GM21723 (cell line): ENCODE measurements at regions not wholly inside any gene's neighbourhood (a gene's known extent, or its start where the extent isn't known, plus 50 kb on each side); places are given as distances from the start of the nearest gene placed in this dataset.
"Not testable (repeated sequence)": the region's sequence is repeated elsewhere in the genome, so short reads cannot be mapped to it uniquely, and the experiment has no call there.

ENCODE experiments used
- ATAC-seq: cut with Tn5 transposase; IDR thresholded peaks from one replicate; pipeline ENCODE4 v1.9.1; 2021; ENCODE audit warnings: mild to moderate bottlenecking, moderate library complexity; ENCODE audit not compliant: unreplicated experiment

DNA sequence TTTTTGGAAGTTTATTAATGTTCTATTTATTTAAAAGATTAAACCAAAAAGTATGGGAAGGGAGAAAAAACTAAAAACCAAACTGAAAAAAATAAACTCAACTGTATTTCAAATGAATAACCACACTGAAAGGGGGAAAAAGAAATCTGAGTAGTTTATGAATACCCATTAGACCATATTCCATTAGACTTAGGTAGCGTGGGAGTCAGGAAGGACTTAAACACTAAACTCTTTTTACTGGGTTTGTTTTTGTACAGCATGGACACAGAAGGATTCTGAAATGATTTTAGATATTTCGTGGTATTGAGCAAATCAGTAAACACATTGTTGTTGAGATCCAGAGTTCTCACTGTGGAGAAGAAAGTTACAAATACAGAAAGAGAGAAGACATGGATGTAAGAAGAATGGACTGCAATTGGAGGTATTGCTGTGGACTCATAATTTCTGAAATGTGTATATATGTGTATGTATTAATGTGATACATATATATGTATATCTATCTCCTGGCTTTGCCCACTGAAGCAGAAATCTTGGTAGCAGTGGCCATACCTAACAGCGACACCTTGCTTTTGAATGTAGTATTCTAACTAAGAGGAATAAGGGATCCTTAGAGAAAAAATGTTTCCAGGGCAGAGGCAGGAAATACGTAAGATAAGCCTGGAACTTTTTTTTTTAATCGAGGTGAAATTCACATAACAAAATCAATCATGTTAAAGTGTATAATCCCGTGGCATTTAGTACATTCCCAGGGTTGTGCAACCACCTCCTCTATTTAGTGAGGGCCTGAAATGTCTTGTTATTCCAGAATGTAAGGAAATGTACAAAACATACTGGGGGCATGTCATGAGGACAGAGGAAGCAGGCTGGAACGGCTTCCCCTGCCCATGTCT is 228.8 kb downstream of the SMARCA2 start:
- no peak for ATAC-seq

GRCh38 chr9:2247340-2247739 is 232.2 kb downstream of the SMARCA2 start:
- ATAC-seq, result no peak

DNA sequence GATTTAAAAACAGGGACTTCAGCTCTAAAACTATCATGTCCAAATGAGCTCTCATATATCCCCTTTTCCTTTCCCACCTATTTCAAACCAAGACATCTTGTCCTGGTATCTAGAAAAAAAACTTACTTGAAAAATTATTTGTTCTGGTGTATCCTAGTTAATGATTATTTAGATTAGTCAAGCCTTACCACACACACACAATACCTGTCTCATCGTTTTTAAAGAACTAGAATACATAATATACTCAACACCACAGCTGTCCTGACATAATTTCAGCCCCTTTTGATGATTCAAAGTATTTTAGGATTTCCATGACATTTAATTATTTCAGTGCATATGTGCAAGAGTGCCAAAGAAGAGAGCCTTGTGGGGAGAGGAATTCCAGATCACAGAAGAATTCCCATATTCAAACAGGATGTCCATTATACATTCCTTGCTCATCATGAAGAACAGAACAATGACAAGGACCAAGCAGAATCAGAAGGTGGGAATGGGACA is 233.7 kb downstream of the SMARCA2 start:
- no peak for ATAC-seq

DNA sequence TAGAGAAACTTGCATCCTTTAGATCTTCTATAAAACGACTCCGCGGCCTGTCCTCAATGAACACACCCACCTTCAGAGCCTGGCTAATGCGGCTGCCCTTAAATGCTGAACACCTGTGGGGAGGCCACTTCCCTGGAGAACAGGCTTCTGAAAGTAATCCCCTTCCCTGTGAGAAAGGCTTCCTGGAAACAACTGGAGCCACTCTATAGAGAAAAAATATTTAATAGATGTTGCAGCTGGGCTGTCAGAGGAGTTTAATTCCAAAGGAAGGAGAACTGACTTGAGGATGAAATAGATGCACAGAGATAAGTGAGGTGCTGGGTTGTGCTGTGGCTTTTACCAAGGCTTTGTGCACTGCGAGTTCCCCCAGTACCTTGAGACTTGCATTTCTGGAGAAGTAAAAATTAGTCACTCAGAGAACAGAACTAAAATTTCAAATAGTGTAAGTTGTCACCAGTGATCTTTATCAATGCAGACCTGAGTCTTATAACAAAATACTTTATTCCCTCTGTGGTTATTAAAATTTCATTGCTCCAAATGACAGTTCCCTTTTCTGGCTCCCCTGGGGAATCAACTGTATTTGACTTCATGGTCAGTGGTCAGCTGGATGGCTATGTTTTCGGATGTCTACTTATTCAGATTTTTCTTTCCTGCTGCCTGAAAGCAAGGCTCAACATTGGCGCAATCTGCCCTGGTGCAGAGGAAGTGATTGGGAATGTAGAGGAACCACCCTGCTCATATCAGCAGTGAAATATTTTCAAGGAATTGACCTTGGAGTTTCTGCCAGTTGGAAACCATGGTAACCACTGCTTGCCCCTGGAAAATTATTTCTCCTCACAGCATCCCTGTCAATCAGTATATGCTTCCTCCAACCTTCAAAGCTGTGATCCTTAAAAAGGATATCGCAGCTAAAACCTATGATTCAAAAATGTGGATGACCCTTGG is 238.8 kb downstream of the SMARCA2 start:
- no peak for ATAC-seq

DNA sequence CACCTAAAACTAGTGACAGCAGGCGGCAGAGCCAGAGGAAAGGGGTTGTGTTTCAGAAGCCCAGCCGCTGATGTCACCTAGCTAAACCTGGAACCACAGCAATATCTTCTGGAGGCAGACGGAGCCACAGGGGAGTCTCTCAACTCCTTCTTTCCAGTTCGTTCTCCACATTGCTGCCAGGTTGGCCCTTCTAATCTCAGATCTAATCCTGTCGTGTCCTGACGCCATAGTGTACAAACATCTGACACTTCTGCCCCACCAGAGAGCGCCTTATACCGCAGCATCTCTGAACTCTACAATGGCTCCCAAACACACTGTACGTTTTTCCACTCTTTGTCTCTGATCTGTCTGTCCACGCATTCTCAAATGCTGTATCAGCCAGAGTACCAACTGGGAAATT is 240.0 kb downstream of the SMARCA2 start:
- ATAC-seq, result no peak

DNA sequence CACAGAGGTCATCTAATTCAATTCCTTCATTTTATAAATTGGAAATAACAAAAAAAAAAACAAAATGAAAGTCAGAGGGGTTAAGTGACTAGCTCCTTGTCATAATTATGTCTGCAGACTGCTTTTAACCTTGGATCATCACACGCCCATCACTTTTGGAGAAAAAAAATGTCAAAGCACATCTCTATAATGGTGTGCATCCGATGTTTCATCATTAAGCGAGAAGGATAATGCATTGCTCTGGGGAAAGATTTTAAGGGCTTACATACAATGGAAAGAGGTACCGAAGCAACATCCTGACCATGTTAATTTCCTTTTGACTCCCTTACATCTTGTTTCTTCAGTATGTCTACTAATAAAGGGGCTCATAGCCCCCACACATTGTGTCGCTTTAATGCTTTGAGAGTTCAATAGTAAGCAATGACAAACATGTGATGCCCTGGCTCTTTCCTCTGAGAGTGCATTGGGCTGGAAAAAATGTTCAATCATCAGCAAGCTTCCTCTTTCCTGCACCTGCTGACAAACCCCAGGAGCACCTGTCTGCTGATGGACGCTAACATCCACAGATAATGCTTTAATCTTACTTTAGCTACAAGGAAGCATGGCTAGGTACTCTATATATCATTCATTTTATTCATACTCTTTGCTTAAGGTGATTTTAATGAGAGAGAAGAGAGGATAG is 242.2 kb downstream of the SMARCA2 start:
- ATAC-seq, result no peak

GRCh38 chr9:2260417-2261306 is 245.5 kb downstream of the SMARCA2 start:
- no peak for ATAC-seq

- ATAC-seq, result no peak
These were observed 246.4 kb downstream of the SMARCA2 start for GRCh38 chr9:2261421-2262103.

GRCh38 chr9:2262386-2263071 is 247.4 kb downstream of the SMARCA2 start:
- no peak for ATAC-seq

- no peak for ATAC-seq
These were observed 248.0 kb downstream of the SMARCA2 start for GRCh38 chr9:2263111-2263510.

DNA sequence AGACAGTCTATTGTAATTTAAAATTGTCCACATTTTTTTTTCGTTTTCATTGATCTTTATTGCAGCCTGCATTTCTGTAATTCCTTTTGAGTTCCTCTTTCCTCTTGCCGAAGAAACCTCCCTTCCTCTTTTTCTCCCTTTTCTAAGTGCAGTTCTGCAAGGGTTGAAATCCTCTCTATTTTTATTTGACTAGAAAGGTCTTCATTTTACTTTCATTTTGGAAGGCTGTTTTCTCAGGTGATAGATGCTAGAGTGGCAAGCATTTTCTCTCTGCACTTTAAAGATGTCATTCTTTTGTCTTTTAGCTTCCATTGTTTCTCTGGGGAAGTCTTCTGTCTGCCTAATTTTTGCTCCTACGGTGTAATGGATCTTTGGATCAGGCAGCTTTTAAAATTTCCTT is 248.5 kb downstream of the SMARCA2 start:
- no peak for ATAC-seq

- no peak for ATAC-seq
These were observed 248.9 kb downstream of the SMARCA2 start for GRCh38 chr9:2264081-2264480.

GRCh38 chr9:2267181-2267745 is 252.1 kb downstream of the SMARCA2 start:
- no peak for ATAC-seq

DNA sequence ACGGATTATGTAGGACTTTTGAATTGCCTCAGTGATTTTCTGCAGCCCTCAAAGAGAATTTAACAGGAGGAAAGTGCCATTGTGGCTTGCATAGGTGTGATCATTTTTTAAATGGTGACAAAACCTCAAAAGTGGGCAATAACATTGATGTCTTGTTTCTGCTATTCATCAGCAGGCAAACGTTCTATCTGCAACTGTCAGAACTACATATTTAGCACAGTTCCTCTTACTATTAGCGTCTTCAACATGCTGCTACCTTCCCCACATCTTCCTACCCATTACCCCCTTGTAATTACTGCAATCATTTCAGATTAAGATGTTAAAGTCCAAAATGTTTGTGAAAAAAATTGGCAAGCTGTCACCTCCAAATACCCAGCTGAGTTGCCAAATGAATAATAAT is 254.6 kb downstream of the SMARCA2 start:
- no peak for ATAC-seq

GRCh38 chr9:2270565-2270964 is 255.4 kb downstream of the SMARCA2 start:
- no peak for ATAC-seq

DNA sequence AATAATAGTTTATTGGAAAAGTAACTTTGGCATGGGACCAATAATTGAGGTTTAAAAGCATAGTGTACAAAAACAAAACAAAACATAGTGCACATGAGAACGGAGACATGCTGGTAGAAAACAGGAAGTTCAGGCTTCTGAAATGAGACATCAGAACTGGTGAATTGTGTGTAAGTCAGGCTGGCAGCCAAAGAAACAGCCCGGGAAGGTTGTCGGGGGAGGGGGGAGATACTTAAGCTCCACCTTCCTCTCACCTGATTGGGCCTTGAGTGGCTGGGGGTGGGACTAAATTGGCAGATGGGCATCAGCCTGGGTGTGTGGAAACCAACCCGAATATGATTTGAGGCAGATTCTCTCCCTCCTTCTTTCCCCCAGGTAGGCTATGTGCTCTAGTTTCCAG is 256.3 kb downstream of the SMARCA2 start:
- peak; percentile 89 for ATAC-seq

DNA sequence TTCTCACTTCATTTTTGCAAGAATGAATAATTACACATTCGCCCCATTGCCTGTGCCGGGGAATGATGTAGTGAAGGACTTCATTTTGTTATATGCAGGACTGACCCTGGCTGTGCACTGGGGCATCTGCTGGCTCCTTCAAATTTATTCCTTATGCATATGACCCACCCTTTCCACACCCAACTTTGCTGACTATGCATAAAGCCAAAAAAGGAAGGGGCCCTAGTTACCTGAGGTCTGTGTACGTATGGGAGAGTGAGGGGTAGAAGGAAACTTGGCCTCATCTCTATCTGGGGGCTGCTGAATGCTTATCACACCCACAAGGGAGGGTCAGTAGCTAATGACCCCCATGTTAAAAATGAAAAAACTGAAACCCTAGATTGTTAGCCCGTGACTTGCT is 259.6 kb downstream of the SMARCA2 start:
- ATAC-seq, result no peak

DNA sequence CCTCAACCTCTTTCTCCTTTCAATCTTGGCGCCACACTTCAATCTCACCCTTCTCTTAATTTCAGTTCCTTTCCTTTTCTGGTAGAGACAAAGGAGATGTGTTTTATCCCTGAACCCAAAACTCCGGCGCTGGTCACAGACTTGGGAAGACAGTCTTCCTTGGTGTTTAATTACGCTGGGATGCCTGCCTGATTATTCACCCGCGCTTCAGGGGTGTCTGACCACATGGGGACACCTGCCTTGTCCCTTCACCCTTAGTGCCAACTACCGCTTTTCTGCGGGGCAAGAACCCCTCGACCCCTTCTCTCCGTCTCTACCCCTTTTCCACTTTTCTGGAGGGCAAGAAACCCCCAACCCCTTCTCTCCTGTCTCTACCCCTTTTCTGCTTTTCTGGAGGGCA is 261.1 kb downstream of the SMARCA2 start:
- no peak for ATAC-seq

- not testable (repeated sequence) for ATAC-seq
These were observed 262.0 kb downstream of the SMARCA2 start for GRCh38 chr9:2277133-2277532.
